HEK293 (cell line): ENCODE measurements at regions not wholly inside any gene's neighbourhood (a gene's known extent, or its start where the extent isn't known, plus 50 kb on each side); places are given as distances from the start of the nearest gene placed in this dataset.

Experiments
- CTCF ChIA-PET: fragments of 350-600 bp; formaldehyde crosslinking; extraction: SDS; loops from one replicate; lab custom pipeline; 2021; ENCODE audit warnings: antibody characterized with exemption; lab: Yijun Ruan, JAX
- POLR2A ChIA-PET: fragments of 300-600 bp; formaldehyde crosslinking; extraction: SDS; loops from one replicate; lab custom pipeline; 2020; ENCODE audit warnings: antibody characterized with exemption, inconsistent platforms; lab: Yijun Ruan, JAX
- H3K27ac ChIP-seq: fragments of 200-500 bp; sonication (Bioruptor generic); 2 replicates; pipeline ENCODE4 v1.5.1; 2014; ENCODE audit warnings: low read depth, low read length, control low read depth, inconsistent platforms; ENCODE audit errors: extremely low read depth
- H3K36me3 ChIP-seq, 2 experiments: fragments of 200-500 bp in 1 of 2; sonication (Bioruptor generic) in 1 of 2; 1 replicate in 1 of 2; 2 replicates in 1 of 2; pipeline ENCODE4 v1.5.1; 2014 to 2017; ENCODE audit warnings: inconsistent platforms in 2 of 2, low read length in 2 of 2; ENCODE audit not compliant: control insufficient read depth in 2 of 2, insufficient read depth in 1 of 2
- H3K4me1 ChIP-seq: fragments of 200-500 bp; sonication (Bioruptor generic); 2 replicates; pipeline ENCODE4 v1.5.1; 2014; ENCODE audit warnings: mild to moderate bottlenecking, low read length, inconsistent platforms; ENCODE audit not compliant: control insufficient read depth, insufficient read depth
- H3K4me3 ChIP-seq: 2 replicates; pipeline ENCODE4 v1.5.1; 2011; ENCODE audit warnings: low read depth, mild to moderate bottlenecking, control low read depth, low read length, moderate library complexity
- H3K9me3 ChIP-seq: fragments of 200-500 bp; sonication (Bioruptor generic); 2 replicates; pipeline ENCODE4 v1.5.1; 2014; ENCODE audit warnings: low read depth, low read length, inconsistent platforms; ENCODE audit not compliant: control insufficient read depth, insufficient read depth
- AEBP2 ChIP-seq: fragments of 450-650 bp; formaldehyde crosslinking; IDR thresholded peaks from 2 replicates; pipeline ENCODE4 v1.5.1; 2016; ENCODE audit warnings: missing biosample characterization, missing genetic modification characterization, borderline replicate concordance
- CTCF ChIP-seq: fragments of 450-650 bp; formaldehyde crosslinking; IDR thresholded peaks from 2 replicates; pipeline ENCODE4 v1.5.1; 2016; ENCODE audit warnings: missing biosample characterization, missing genetic modification characterization
- EGR2 ChIP-seq: fragments of 450-650 bp; formaldehyde crosslinking; IDR thresholded peaks from 2 replicates; pipeline ENCODE4 v1.5.1; 2016; ENCODE audit warnings: low read depth, missing biosample characterization, missing genetic modification characterization
- GLI4 ChIP-seq: fragments of 450-650 bp; formaldehyde crosslinking; IDR thresholded peaks from 2 replicates; pipeline ENCODE4 v1.5.1; 2016; ENCODE audit warnings: missing biosample characterization, missing genetic modification characterization
- HOXC10 ChIP-seq: sonication (generic); formaldehyde crosslinking; IDR thresholded peaks from 2 replicates; pipeline ENCODE4 v1.8.1; 2023; ENCODE audit warnings: mild to moderate bottlenecking, missing genetic modification reagents
- HOXD13 ChIP-seq: sonication (generic); formaldehyde crosslinking; IDR thresholded peaks from 2 replicates; pipeline ENCODE4 v1.8.0; 2022; ENCODE audit warnings: missing genetic modification reagents, borderline replicate concordance
- KLF16 ChIP-seq: fragments of 450-650 bp; formaldehyde crosslinking; IDR thresholded peaks from 2 replicates; pipeline ENCODE4 v1.5.1; 2017; ENCODE audit warnings: missing biosample characterization, missing genetic modification characterization
- KLF9 ChIP-seq: fragments of 450-650 bp; formaldehyde crosslinking; IDR thresholded peaks from 2 replicates; pipeline ENCODE4 v1.5.1; 2016; ENCODE audit warnings: missing biosample characterization, missing genetic modification characterization, low read depth
- REPIN1 ChIP-seq: fragments of 450-650 bp; formaldehyde crosslinking; IDR thresholded peaks from 2 replicates; pipeline ENCODE4 v1.5.1; 2017; ENCODE audit warnings: missing biosample characterization, missing genetic modification characterization, low read depth
- TCF7L2 ChIP-seq: IDR thresholded peaks from 2 replicates; pipeline ENCODE4 v1.6.1; 2011; ENCODE audit warnings: low read depth, mild to moderate bottlenecking, inconsistent platforms, low read length, moderate library complexity, borderline replicate concordance
- TSHZ1 ChIP-seq: fragments of 450-650 bp; formaldehyde crosslinking; IDR thresholded peaks from 2 replicates; pipeline ENCODE4 v1.5.1; 2016; ENCODE audit warnings: missing biosample characterization, missing genetic modification characterization, borderline replicate concordance
- ZBTB48 ChIP-seq: fragments of 450-650 bp; formaldehyde crosslinking; IDR thresholded peaks from 2 replicates; pipeline ENCODE4 v1.5.1; 2016; ENCODE audit warnings: missing biosample characterization, missing genetic modification characterization
- ZNF280D ChIP-seq: fragments of 450-650 bp; formaldehyde crosslinking; IDR thresholded peaks from 2 replicates; pipeline ENCODE4 v1.5.1; 2016; ENCODE audit warnings: missing biosample characterization, missing genetic modification characterization
- ZNF398 ChIP-seq: fragments of 450-650 bp; formaldehyde crosslinking; IDR thresholded peaks from 2 replicates; pipeline ENCODE4 v1.5.1; 2017; ENCODE audit warnings: missing biosample characterization, missing genetic modification characterization
- ZNF488 ChIP-seq: fragments of 450-650 bp; formaldehyde crosslinking; IDR thresholded peaks from 2 replicates; pipeline ENCODE4 v1.5.1; 2016; ENCODE audit warnings: missing biosample characterization, missing genetic modification characterization
- ZNF571 ChIP-seq: fragments of 450-650 bp; formaldehyde crosslinking; IDR thresholded peaks from 2 replicates; pipeline ENCODE4 v1.5.0; 2017; ENCODE audit warnings: missing biosample characterization, missing genetic modification characterization
- ZNF596 ChIP-seq: fragments of 450-650 bp; IDR thresholded peaks from 2 replicates; pipeline ENCODE4 v1.5.0; 2018; ENCODE audit warnings: missing biosample characterization, mild to moderate bottlenecking, missing genetic modification characterization, moderate library complexity
- ZNF610 ChIP-seq: fragments of 450-650 bp; formaldehyde crosslinking; IDR thresholded peaks from 2 replicates; pipeline ENCODE4 v1.5.1; 2016; ENCODE audit warnings: missing biosample characterization, missing genetic modification characterization, borderline replicate concordance
- ZNF830 ChIP-seq: fragments of 450-650 bp; IDR thresholded peaks from 2 replicates; pipeline ENCODE4 v1.5.0; 2018; ENCODE audit warnings: missing biosample characterization, missing genetic modification characterization, low read depth, mild to moderate bottlenecking, moderate library complexity

DNA sequence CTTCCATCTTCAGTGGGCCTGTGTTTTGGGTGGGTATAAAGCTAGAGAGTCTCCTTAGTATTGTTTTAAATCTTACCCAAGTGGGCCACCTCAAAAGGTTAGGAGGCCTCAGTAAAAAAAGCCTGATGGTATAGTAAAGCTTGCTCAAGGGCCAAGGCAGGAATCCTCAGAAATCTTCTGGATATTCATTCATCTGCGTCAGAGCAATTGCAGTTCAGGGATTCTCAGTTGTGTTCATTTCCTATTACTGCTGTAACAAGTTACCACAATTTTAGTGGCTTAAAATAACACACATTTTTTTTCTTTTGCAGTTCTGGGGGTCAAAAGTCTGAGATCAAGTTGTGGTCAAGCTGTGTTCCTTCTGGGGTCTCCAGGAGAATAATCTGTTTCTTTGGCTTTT is 985.5 kb downstream of the TLE4 start:
- TF ChIP-seq EGR2 (tag by site-specific recombination) (no peak), ZNF830 (tag by site-specific recombination) (no peak), HOXD13 (CRISPR knock-in tag) (no peak), ZBTB48 (tag by site-specific recombination) (no peak), ZNF488 (tag by site-specific recombination) (no peak), KLF16 (tag by site-specific recombination) (no peak), ZNF571 (tag by site-specific recombination) (no peak), GLI4 (tag by site-specific recombination) (no peak), AEBP2 (no peak), KLF9 (tag by site-specific recombination) (no peak), REPIN1 (no peak), HOXC10 (CRISPR knock-in tag) (no peak), ZNF596 (tag by site-specific recombination) (no peak), ZNF398 (tag by site-specific recombination) (no peak), ZNF280D (no peak), CTCF (tag by site-specific recombination) (no peak), ZNF610 (tag by site-specific recombination) (no peak), TCF7L2 (no peak), TSHZ1 (tag by site-specific recombination) (no peak)

More for the DNA sequence above, 985.5 kb downstream of the TLE4 start:
- no peak overlapping the region for H3K4me3 ChIP-seq
- no peaks in the 10 kb centered on the region for H3K9me3 ChIP-seq
- no peak overlapping the region for H3K27ac ChIP-seq
- POLR2A ChIA-PET: interaction anchor here (0.5 kb wide), 1 partner anchor 32 kb away, joined by 3 read pairs; no protein-coding TSS in a partner anchor
- H3K4me1 ChIP-seq: no peaks in the 10 kb centered on the region
- H3K36me3 ChIP-seq: no peaks in the 10 kb centered on the region
- CTCF ChIA-PET: no interaction called here
